ENCODE measurements at regions not wholly inside any gene's neighbourhood (a gene's known extent, or its start where the extent isn't known, plus 50 kb on each side); places are given as distances from the start of the nearest gene placed in this dataset.

GRCh38 chr13:92938486-92939020 is 288.1 kb upstream of the GPC6 start:
- no peak for DNase-seq

- DNase-seq, result peak; percentile 5
These were observed 285.4 kb upstream of the GPC6 start for GRCh38 chr13:92941167-92941566.

- no peak for DNase-seq
These were observed 278.7 kb upstream of the GPC6 start for GRCh38 chr13:92947770-92948434.

GRCh38 chr13:92950771-92951170 is 275.8 kb upstream of the GPC6 start:
- no peak for DNase-seq

- DNase-seq, result no peak
These were observed 275.2 kb upstream of the GPC6 start for GRCh38 chr13:92951273-92951890.

- DNase-seq, result no peak
These were observed 274.4 kb upstream of the GPC6 start for GRCh38 chr13:92952161-92952560.

GRCh38 chr13:92954746-92955145 is 271.9 kb upstream of the GPC6 start:
- DNase-seq, result peak; percentile 35

GRCh38 chr13:92959790-92960189 is 266.8 kb upstream of the GPC6 start:
- no peak for DNase-seq

GRCh38 chr13:92963029-92963428 is 263.6 kb upstream of the GPC6 start:
- DNase-seq, result no peak

GRCh38 chr13:92966341-92966740 is 260.3 kb upstream of the GPC6 start:
- no peak for DNase-seq

GRCh38 chr13:92966900-92967299 is 259.7 kb upstream of the GPC6 start:
- DNase-seq, result no peak

GRCh38 chr13:92967923-92968322 is 258.7 kb upstream of the GPC6 start:
- DNase-seq, result no peak

GRCh38 chr13:92972751-92973150 is 253.9 kb upstream of the GPC6 start:
- DNase-seq, result no peak

GRCh38 chr13:92974905-92975429 is 251.6 kb upstream of the GPC6 start:
- no peak for DNase-seq

GRCh38 chr13:92976657-92977056 is 249.9 kb upstream of the GPC6 start:
- no peak for DNase-seq

GRCh38 chr13:92984151-92984550 is 242.5 kb upstream of the GPC6 start:
- DNase-seq, result no peak

GRCh38 chr13:92989301-92989700 is 237.3 kb upstream of the GPC6 start:
- no peak for DNase-seq

GRCh38 chr13:92991692-92992091 is 234.9 kb upstream of the GPC6 start:
- DNase-seq, result peak; percentile 49

GRCh38 chr13:92994056-92994455 is 232.6 kb upstream of the GPC6 start:
- peak; percentile 68 for DNase-seq

- peak; percentile 39 for DNase-seq
These were observed 224.6 kb upstream of the GPC6 start for GRCh38 chr13:93001866-93002461.

GRCh38 chr13:93003531-93003930 is 223.1 kb upstream of the GPC6 start:
- no peak for DNase-seq

GRCh38 chr13:93004919-93005318 is 221.7 kb upstream of the GPC6 start:
- DNase-seq, result no peak

GRCh38 chr13:93007928-93008327 is 218.7 kb upstream of the GPC6 start:
- DNase-seq, result no peak

Data from fibroblast of skin of scalp (primary cell).